ENCODE measurements at regions not wholly inside any gene's neighbourhood (a gene's known extent, or its start where the extent isn't known, plus 50 kb on each side); places are given as distances from the start of the nearest gene placed in this dataset.

- ChIA-PET SMC1A (ENCODE audit: uncharacterized antibody, unreplicated experiment) (no interaction called here), CTCF (no interaction called here), POLR2A (no interaction called here), RAD21 (ENCODE audit: unreplicated experiment) (no interaction called here)
- intact Hi-C loops (cut with micrococcal nuclease; ENCODE audit: unreplicated experiment) (no loop called here), in situ Hi-C loops (cut with MboI) (no loop called here)
- H3K79me2 ChIP-seq (ENCODE audit: control insufficient read depth, insufficient read depth, low read length), result no peaks in the 10 kb centered on the region
- H3K4me3 ChIP-seq, result no peak overlapping the region
- no peak overlapping the region for H3K4me2 ChIP-seq (ENCODE audit: control insufficient read depth, insufficient read depth)
- WGBS (ENCODE audit: insufficient coverage, insufficient replicate concordance, low lambda C conversion rate, missing lambda C conversion rate), result 40% methylated on average over 10 of the region's 10 CpGs
- ATAC-seq (no peak), DNase-seq (ENCODE audit: low read depth, low spot score) (no peak), FAIRE-seq (no peak)
- H3K36me3 ChIP-seq (ENCODE audit: control insufficient read depth in 2 of 2, insufficient read depth in 2 of 2, low read length in 1 of 2), result no peaks in the 10 kb centered on the region
- no peak overlapping the region for H2AFZ ChIP-seq (ENCODE audit: control insufficient read depth, low read depth, low read length)
- H3K9ac ChIP-seq (ENCODE audit: control insufficient read depth, insufficient read depth, low read length), result no peak overlapping the region
- no peaks in the 10 kb centered on the region for H3K4me1 ChIP-seq (ENCODE audit: control insufficient read depth, insufficient read depth, low read length)
- H4K20me1 ChIP-seq (ENCODE audit: control insufficient read depth, insufficient read depth), result no peaks in the 10 kb centered on the region
- BruUV-seq (replicated peaks), result no TSS peak
- H3K27ac ChIP-seq (ENCODE audit: control insufficient read depth, insufficient read depth), result no peak overlapping the region
- H3K27me3 ChIP-seq (replicated peaks in 1 of 2; ENCODE audit: control insufficient read depth in 2 of 2, insufficient read depth in 2 of 2, low read length in 1 of 2), result no peaks in the 10 kb centered on the region
- H3K9me3 ChIP-seq (replicated peaks; ENCODE audit: control insufficient read depth, insufficient read depth, low read length), result no peaks in the 10 kb centered on the region
- no peak for TF ChIP-seq E4F1 (IDR thresholded peaks at IDR 0.05; ENCODE audit: borderline replicate concordance, partially characterized antibody)
- TF ChIP-seq ATF2 (IDR thresholded peaks at IDR 0.05; ENCODE audit: low read length), result no peak
- no peak for TF ChIP-seq PRDM15 (CRISPR knock-in tag; IDR thresholded peaks at IDR 0.05)
- no peak for TF ChIP-seq IRF3 (IDR thresholded peaks at IDR 0.05)
- TF ChIP-seq SMAD5 (IDR thresholded peaks at IDR 0.05; ENCODE audit: low read depth), result no peak
- no peak for TF ChIP-seq RELA (IDR thresholded peaks at IDR 0.05; ENCODE audit: borderline replicate concordance, partially characterized antibody)
- no peak for TF ChIP-seq MEF2B (IDR thresholded peaks at IDR 0.05; ENCODE audit: partially characterized antibody, poor library complexity, severe bottlenecking)
- no peak for TF ChIP-seq MXI1 (IDR thresholded peaks at IDR 0.05; ENCODE audit: low read depth, low read length)
- no peak for TF ChIP-seq ZBTB33 (IDR thresholded peaks at IDR 0.05)
- TF ChIP-seq MTA2 (IDR thresholded peaks at IDR 0.05; ENCODE audit: low read depth), result no peak
- no peak for TF ChIP-seq RAD21 (IDR thresholded peaks at IDR 0.05; ENCODE audit: insufficient read depth, low read depth, low read length)
- TF ChIP-seq HDAC6 (IDR thresholded peaks at IDR 0.05; ENCODE audit: unreplicated experiment), result no peak
Measured at GRCh38 chr12:105507311-105508038, 177.0 kb downstream of the C12orf75 start.
